PC-3 (cell line): ENCODE measurements at regions not wholly inside any gene's neighbourhood (a gene's known extent, or its start where the extent isn't known, plus 50 kb on each side); places are given as distances from the start of the nearest gene placed in this dataset.

ENCODE experiments used
- CTCF ChIP-seq: fragments of 300-600 bp; sonication (generic); conservative IDR thresholded peaks from 2 replicates; pipeline ENCODE4 v1.5.1; 2017; ENCODE audit warnings: antibody characterized with exemption, low read depth, mild to moderate bottlenecking, low read length
- EZH2 ChIP-seq: fragments of 300-600 bp; sonication (generic); IDR thresholded peaks from one replicate; pipeline ENCODE4 v1.6.1; 2017; ENCODE audit warnings: antibody characterized with exemption, mild to moderate bottlenecking, low read length; ENCODE audit not compliant: unreplicated experiment
- EZH2phosphoT487 ChIP-seq: fragments of 300-600 bp; sonication (generic); IDR thresholded peaks from 2 replicates; pipeline ENCODE4 v1.6.1; 2018; ENCODE audit warnings: mild to moderate bottlenecking, antibody characterized with exemption, low read length, borderline replicate concordance

DNA sequence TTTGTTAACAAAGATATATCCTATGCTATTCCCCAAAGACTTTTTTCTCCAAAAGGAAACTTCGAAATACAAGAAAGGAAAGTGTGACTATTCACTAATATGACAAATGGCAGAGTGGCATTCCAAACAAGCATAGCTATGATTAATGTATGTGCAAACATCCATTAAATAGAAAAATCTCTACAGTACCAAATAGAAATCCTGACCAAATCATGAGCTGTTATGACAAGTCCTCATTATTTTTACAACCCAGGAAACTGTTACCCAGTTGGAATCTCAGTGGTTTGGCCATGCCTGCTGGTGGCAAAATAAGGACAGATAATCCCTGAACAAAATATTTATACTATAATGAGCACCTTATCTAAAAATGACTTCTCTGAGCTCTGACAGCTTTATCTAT lies 202.1 kb downstream of the SEC23A start:
- TF ChIP-seq EZH2phosphoT487 (no peak), EZH2 (no peak), CTCF (no peak)
